Eye (tissue), 1 donor: ENCODE measurements at regions not wholly inside any gene's neighbourhood (a gene's known extent, or its start where the extent isn't known, plus 50 kb on each side); places are given as distances from the start of the nearest gene placed in this dataset.
"Not testable (repeated sequence)": the region's sequence is repeated elsewhere in the genome, so short reads cannot be mapped to it uniquely, and the experiment has no call there.

Experiments
- DNase-seq: peaks from one replicate; pipeline ENCODE4 v3.0.0-alpha.2; 2015

- DNase-seq = no peak
Measured at GRCh38 chr5:135279328-135279727, 119.7 kb downstream of the MACROH2A1 start.

GRCh38 chr5:135276151-135276550 lies 122.9 kb downstream of the MACROH2A1 start:
- no peak for DNase-seq

- no peak for DNase-seq
Measured at GRCh38 chr5:135273212-135273611, 125.8 kb downstream of the MACROH2A1 start.

- no peak for DNase-seq
Measured at GRCh38 chr5:135272311-135272805, 126.7 kb downstream of the MACROH2A1 start.

- DNase-seq = peak; percentile 80
Measured at GRCh38 chr5:135271533-135272310, 127.3 kb downstream of the MACROH2A1 start.

GRCh38 chr5:135269931-135270421 lies 129.1 kb downstream of the MACROH2A1 start:
- peak; percentile 60 for DNase-seq

GRCh38 chr5:135269199-135269598 lies 129.8 kb downstream of the MACROH2A1 start:
- no peak for DNase-seq

GRCh38 chr5:135266975-135267374 lies 132.1 kb downstream of the MACROH2A1 start:
- DNase-seq = no peak

GRCh38 chr5:135266303-135266635 lies 132.8 kb downstream of the MACROH2A1 start:
- DNase-seq = no peak

- peak; percentile 19 for DNase-seq
Measured at GRCh38 chr5:135265497-135266302, 133.3 kb downstream of the MACROH2A1 start.

- peak; percentile 56 for DNase-seq
Measured at GRCh38 chr5:135264451-135265440, 134.3 kb downstream of the MACROH2A1 start.

GRCh38 chr5:135263022-135263668 lies 135.9 kb downstream of the MACROH2A1 start:
- no peak for DNase-seq

- no peak for DNase-seq
Measured at GRCh38 chr5:135262364-135262763, 136.7 kb downstream of the MACROH2A1 start.

- DNase-seq = not testable (repeated sequence)
Measured at GRCh38 chr5:135260108-135260507, 138.9 kb downstream of the MACROH2A1 start.

- no peak for DNase-seq
Measured at GRCh38 chr5:135255461-135256178, 143.4 kb downstream of the MACROH2A1 start.

GRCh38 chr5:135254183-135254582 lies 144.8 kb downstream of the MACROH2A1 start:
- no peak for DNase-seq

- no peak for DNase-seq
Measured at GRCh38 chr5:135253601-135254178, 145.3 kb downstream of the MACROH2A1 start.

GRCh38 chr5:135251093-135251492 lies 147.9 kb downstream of the MACROH2A1 start:
- DNase-seq = peak; percentile 69

- no peak for DNase-seq
Measured at GRCh38 chr5:135250671-135251070, 148.4 kb downstream of the MACROH2A1 start.

- no peak for DNase-seq
Measured at GRCh38 chr5:135249658-135250057, 149.4 kb downstream of the MACROH2A1 start.

- no peak for DNase-seq
Measured at GRCh38 chr5:135248801-135249231, 150.2 kb downstream of the MACROH2A1 start.
